ENCODE measurements at regions not wholly inside any gene's neighbourhood (a gene's known extent, or its start where the extent isn't known, plus 50 kb on each side); places are given as distances from the start of the nearest gene placed in this dataset.

DNA sequence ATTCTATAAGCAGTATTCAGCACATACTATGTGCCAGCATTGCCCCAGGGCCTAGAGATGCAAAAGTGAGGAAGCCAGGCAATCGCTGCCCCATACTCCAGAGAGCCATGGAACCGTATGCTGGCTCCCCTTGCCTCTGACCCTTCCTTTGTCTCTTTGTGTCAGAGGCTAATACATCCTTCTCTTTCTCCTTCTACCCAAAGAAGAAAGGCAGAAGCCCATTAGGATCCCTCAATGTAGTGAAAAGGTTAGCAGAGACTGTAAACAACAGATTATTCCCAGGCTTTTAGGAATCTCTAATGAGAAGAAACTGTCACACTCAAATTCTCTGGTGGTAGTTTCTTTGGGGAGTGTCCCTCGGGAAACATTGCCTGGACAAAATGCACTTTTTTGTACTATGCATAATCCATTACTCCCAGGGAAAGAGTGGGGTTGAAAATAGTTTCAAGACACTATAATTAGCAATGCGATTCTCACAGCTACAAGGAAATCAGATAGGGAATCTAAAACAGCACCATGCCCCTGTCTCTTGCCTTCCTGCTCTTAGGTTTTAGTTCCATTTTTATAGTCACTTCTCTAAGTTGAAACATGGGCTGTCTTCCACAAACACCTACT is 325.2 kb upstream of the CNR1 start:
- TF ChIP-seq, protein P1, sequence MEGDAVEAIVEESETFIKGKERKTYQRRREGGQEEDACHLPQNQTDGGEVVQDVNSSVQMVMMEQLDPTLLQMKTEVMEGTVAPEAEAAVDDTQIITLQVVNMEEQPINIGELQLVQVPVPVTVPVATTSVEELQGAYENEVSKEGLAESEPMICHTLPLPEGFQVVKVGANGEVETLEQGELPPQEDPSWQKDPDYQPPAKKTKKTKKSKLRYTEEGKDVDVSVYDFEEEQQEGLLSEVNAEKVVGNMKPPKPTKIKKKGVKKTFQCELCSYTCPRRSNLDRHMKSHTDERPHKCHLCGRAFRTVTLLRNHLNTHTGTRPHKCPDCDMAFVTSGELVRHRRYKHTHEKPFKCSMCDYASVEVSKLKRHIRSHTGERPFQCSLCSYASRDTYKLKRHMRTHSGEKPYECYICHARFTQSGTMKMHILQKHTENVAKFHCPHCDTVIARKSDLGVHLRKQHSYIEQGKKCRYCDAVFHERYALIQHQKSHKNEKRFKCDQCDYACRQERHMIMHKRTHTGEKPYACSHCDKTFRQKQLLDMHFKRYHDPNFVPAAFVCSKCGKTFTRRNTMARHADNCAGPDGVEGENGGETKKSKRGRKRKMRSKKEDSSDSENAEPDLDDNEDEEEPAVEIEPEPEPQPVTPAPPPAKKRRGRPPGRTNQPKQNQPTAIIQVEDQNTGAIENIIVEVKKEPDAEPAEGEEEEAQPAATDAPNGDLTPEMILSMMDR (IDR thresholded peaks at IDR 0.05; ENCODE audit: low read depth, low read length) = no peak
- TF ChIP-seq MYC (IDR thresholded peaks at IDR 0.05; ENCODE audit: low read depth, low read length) = no peak
